ENCODE measurements at regions not wholly inside any gene's neighbourhood (a gene's known extent, or its start where the extent isn't known, plus 50 kb on each side); places are given as distances from the start of the nearest gene placed in this dataset.
"Not testable (repeated sequence)": the region's sequence is repeated elsewhere in the genome, so short reads cannot be mapped to it uniquely, and the experiment has no call there.

DNA sequence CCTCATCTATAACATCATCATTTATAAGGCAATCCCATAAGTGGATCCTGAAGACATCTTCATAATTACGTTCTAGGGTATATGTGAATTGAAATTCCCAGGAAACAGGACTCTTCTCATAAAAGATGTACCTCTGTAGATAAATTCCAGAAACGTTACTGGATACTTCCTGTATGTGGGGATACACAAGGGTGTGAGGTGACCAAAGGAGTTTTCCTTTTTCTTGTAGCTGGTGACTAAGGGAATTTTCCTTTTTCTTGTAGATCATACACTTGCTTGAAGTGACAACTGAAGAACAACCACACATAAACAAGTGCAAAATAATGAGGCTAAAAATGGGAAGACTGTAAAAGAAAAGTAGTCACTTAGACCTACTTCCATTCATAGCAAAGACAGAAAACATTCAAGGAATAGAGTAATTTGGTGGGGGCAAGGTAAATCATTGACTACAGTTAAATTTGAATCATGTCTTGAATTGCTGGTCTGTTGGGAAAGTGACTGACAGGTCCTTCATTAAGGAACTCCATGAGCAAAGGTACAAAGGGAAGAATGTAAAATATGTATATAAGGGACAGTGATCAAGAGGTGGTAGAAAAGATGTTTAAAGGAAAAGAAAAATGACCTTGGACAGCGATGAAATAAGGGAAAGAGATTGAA, 53.2 kb upstream of the UBE2E3 start:
- DNase-seq (ENCODE audit: low spot score) = no peak

DNA sequence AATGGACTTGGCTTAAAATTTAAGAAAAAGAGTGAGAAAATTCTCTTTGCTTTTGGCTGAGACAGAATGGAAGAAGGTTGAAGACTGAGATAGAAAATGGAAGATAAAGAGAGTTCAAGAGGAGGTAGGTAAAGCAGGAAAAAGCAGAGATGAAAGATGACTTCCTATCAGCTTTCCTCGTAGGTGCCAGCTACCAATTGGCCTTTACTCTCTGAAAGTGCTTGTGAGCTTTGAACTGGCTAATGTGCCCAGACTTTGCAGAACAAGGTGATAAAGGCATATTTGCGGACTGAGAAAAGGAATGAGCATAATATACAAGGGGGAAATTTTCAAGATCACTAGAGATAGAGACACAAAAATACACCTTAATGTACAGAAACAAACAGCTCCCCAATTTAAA, 54.7 kb upstream of the UBE2E3 start:
- DNase-seq (ENCODE audit: low spot score) = no peak

DNA sequence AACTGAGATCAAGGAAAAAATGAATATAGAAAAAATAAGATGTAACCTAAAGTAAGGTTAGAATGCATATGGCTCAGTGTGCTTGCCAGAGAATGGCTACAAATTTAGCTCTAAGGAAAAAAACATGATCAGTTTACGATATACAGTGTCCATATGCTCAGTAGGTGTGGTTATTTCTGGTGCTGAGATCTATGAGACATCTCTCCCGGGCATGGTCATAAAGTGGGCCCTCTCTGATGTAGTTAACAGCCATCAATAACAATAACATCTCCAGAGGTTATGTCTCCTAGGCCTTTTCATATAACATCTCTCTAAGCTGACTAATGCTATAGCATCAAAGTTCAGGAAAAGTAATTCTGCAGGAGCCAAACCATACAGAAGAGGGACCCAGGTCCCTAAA, 56.3 kb upstream of the UBE2E3 start:
- DNase-seq (ENCODE audit: low spot score) = no peak

DNA sequence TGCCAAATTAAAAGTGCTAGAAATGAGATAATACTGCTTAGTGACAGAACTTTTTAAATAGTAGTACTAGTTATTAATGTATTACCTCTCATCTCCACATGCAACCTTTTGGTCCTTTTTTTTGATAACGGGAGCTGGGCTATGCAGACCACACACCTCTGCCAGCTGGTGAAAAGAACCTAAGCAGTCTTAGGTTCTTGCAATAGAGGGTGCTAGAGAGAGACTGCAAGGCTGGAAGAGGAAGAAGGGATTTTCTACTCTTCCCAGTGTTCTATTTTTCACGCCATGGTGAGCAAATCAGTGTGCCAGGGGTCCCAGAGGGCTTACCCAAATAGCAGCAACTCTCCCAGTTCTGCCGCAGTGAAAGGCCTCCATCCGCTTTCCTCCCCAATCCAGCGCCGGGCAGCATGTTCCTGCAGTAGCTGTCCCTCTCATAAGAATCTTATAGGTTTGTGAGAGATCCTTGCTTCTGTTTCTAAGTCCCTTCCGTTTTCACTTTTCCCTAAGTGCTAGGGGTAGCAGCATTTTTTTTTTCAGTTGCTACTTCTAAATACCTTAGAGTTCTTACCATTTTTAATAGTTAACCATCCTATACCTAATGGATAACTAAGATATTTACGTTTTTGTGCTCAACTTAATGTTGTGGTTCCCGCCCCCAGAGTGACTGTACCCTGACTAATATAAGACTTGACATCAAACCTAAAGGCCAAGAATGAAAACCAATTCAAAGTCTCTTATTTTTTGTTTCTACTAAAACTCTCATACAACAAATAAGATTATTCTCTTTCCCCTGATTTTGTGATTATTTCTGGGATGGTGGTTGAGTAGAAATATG, 69.4 kb upstream of the UBE2E3 start:
- DNase-seq (ENCODE audit: low spot score) = no peak

DNA sequence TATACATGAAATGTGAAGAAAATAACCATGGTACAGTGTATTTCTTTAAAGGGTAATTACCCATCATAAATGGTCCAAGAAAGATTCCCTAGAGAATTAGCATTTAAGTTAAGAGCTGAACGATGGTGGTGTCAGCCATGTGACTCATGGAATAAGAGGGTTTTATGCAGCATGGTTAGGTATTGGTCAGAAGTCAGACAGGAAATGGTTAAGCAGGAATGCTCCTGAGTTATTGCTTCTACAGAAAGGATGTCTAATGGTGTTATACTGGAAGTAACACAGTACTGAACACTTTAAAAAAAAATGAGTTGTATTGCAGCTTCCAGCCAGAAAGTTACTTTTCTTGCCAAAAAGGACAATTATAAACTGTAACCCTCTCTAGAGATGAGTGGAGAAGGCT, 72.7 kb upstream of the UBE2E3 start:
- peak; percentile 13 for DNase-seq (ENCODE audit: low spot score)

DNA sequence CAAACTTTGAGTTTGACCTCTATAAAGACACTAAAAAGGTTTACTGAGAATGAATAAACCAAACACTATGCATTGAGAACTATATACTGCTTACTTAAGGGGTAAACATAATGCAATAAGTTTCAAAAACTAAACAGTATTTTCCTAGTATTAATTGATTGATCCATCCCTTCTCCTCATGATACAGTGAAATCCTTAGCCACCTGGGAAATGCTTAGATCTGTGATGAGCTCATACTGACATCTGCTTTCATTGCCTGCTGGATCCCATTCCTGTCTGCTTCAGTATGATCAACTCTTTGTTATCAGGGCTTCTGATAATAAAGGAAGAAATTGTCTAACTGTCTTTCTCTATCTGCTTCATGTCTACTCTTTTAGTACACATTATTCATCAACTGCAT, 74.9 kb upstream of the UBE2E3 start:
- DNase-seq (ENCODE audit: low spot score) = no peak

DNA sequence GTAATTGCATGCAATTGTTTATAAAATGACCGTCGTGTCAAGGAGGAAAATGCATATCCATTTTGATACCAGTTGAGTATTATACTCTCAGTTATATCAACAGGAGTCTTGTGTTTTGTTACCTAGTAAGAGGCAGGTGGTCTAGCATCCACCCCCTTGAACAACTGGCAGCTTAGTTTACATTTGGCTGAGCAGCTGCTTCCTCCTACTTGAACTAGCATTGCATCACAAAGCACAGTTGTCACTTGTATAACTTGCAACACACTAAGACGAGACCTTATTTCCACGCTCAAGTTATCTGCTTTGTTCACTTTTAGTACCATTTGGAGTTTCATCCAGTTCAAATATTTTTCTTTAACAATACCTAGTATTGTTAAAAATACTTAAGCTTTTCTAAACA, 75.4 kb upstream of the UBE2E3 start:
- DNase-seq (ENCODE audit: low spot score) = no peak

DNA sequence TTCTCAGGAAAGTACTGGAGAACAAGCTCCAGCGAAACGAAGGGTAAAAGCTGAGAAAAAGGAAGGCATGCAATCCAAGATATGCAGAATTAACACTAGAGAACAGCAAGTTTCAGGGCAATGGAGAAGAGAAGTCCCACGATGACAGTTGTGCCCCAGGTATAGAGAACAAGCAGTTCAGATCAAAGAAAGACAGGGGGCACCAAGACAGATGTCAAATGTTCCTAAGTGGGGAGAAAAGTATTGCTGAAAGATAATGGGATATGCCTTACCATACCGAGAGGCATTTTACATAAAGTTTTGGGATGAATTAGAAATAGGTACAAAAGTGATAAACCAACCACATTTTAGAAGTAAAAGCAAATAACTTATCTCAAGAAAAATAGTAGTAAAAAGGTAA, 79.1 kb upstream of the UBE2E3 start:
- no peak for DNase-seq (ENCODE audit: low spot score)

DNA sequence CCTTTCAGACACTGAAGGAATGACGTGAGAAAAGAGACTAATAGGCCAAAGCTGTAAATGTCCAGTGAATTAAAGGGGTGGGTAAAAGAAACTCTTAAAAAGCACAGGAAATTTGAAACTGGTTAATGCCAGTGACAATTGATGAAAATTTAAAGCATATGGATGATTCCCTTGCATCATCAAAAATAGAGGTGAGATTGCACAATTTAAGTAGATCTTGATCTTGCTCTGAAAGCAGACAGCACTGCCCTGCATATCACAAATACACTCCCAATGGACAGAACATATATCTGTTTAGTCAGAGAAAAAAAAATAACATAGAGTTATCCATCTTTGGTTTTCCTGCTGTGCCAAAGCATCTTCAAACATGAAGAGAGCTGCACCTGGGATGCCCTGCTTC, 86.7 kb upstream of the UBE2E3 start:
- DNase-seq (ENCODE audit: low spot score) = no peak

DNA sequence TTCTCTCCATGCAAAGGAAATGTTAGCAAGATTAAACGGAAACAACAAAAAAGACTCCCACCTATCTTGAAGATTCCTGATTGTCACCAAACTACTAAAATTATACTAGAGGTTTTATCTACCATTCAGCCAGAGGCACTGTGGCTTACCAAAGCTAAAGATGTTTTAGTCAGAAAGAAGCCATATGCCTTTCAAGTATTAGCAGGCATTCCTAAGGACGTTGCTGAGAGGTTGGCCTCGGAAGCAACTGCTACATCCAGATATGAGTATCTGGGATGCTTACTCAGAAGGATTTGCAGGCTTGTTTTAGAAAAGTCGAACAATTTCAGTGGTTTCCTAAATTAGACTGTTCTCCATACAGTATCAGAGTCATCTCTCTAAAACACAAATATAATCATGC, 88.3 kb upstream of the UBE2E3 start:
- no peak for DNase-seq (ENCODE audit: low spot score)

DNA sequence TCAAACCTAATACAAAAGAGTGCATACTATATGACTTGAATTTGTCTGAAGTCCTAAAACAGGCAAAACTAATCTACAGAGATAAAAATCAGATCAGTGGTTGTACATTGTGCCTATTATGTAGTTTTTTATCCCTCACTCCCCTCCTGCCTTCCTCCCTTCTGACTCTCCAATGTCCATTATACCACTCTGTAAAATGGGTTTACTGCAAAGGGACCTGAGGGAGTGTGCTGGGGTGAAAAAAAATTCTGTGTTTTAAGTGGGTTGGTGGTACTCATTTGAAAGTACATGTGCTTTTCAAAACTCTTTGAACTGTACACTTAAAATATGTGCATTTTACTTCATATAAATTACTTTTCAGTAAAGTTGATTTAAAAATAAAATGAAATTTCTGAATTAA, 89.0 kb upstream of the UBE2E3 start:
- no peak for DNase-seq (ENCODE audit: low spot score)

DNA sequence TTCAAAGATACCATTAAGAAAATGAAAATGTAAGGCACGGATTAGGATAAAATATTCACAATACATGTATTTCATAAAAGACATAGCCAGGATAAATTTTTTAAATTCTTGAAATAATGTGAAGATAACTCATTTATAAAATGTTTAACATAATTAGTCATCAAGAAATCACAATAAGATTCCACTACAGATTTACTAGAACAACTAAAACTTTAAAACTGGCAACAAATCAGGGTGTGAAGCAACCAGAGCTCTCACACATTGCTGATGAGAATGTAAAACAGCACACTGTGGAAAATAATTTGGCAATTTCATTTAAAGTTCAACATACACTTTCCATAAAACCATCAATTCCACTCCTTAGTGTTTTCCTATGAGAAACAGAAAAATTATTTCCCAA, 89.6 kb upstream of the UBE2E3 start:
- DNase-seq (ENCODE audit: low spot score) = no peak

DNA sequence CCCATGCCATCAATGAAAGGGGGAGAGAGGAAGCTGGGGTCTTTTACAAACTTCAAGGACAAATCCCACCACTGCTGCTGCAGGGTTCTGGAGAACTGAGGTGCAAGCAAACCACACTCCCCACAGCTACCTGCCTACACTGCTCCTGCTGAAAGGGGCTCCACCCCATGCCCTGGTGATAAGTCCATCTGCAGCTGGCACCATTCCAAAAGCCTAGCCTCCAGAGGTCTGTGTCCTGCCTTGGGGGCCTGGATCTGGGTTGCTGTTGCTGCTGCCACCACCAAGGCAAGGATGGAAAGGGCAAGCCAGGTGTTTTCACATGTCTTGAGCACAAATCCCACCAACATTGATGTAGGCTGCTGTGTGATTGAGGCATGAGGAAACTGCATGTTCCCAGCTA, 97.4 kb upstream of the UBE2E3 start:
- DNase-seq (ENCODE audit: low spot score) = no peak

DNA sequence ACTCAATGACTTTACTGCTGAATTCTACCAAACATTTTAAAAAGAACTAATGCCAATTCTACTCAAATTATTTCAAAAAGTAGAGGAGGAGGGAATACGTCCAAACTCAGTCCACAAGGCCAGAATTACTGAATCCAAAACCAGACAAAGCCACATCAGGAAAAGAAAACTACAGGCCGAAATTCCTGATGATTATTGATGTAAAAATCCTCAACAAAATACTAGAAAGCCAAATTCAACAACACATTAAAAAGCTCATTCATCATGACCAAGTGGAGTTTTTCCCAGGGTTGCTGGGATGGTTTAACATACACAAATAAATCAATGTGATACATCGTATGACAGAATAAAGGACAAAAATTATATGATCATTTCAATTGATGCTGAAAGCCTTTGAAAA, 103.9 kb upstream of the UBE2E3 start:
- no peak for DNase-seq (ENCODE audit: low spot score)

DNA sequence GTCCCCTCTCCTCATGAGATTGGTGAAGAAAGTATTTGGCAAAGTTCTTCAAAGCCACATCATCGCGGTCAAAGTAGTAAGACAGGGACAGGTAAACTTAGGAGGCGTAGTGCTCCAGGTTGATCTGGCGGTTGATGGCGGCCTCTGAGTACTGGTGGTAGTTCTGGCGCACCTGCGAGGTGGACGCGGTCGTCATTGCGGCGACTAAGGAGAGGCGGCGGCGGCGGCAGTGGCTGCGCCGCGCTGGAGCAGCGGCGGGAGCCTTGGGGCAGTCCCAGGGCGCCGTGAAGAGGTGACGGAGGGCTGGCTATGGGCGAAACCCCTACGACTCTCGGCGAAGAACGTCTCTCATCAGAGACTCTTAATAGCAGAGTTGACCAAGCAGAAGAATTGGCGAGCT, 107.2 kb upstream of the UBE2E3 start:
- no peak for DNase-seq (ENCODE audit: low spot score)

DNA sequence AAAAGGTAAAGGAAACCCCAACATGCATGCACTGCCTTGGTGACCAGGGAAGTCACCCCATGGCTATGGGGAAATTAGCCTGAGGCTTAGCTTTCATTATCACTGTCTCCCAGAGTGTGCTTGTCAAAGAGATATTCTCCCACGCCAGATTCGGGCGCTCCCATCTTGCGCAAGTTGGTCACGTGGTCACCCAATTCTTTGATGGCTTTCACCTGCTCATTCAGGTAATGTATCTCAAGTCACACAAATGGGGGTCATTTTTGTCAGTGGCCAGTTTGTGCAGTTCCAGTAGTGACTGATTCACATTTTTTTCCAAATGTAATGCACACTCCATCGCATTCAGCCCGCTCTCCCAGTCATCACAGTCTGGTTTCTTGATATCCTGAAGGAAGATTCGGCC, 107.6 kb upstream of the UBE2E3 start:
- DNase-seq (ENCODE audit: low spot score) = not testable (repeated sequence)

DNA sequence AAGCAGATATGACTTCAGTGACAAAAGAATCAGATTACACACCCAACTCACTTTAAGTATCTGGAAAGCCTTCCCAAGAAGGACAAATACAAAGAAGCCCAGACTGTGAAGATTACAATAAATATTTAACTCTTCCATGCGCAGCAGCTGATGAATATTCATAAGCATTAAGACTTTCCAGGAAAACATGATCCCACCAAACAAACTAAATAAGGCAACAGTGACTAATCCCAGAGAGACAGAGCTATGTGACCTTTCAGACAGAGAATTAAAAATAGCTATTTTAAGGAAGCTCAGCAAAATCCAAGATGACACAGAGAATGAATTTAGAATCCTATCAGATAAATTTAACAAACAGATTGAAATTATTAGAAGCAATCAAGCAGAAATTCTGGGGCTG, 108.2 kb upstream of the UBE2E3 start:
- DNase-seq (ENCODE audit: low spot score) = peak; percentile 8

DNA sequence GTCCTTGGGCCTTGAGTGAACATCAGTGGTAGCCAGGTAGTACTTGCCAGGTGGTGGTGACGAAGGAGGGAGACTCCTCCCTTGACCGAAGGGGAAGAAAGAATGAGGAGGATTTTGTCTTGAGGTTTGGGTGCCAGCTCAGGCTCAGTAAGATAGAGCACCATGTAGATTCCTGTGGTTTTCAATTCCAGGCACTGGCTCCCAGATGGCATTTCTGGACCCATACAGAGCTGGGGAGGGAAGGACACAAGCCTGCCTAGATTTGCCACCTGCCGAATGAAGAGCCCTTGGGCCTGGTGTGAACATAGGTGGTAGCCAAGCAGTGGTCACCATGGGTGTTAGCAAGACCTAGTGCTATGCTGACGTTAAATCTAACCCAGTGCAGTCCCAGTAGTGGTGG, 108.8 kb upstream of the UBE2E3 start:
- no peak for DNase-seq (ENCODE audit: low spot score)

DNA sequence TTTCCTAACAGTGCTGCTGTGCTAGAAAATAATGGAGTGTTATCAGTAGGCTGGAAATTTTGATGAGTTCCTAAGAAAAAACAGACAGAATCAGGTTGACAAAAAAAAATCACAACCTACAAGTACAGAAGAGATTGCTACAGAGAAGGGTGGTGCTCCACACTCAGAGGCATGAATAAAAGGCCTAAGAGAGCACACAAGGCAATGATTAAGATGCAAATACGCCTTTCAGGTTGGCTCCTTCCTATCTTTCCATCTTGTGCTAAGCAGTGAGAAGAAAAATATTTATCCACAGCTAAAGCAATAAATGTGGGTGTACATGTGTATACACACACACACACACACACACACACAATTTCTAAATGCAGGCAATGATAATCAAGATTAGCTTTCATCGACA, 130.6 kb upstream of the UBE2E3 start:
- DNase-seq (ENCODE audit: low spot score) = no peak

DNA sequence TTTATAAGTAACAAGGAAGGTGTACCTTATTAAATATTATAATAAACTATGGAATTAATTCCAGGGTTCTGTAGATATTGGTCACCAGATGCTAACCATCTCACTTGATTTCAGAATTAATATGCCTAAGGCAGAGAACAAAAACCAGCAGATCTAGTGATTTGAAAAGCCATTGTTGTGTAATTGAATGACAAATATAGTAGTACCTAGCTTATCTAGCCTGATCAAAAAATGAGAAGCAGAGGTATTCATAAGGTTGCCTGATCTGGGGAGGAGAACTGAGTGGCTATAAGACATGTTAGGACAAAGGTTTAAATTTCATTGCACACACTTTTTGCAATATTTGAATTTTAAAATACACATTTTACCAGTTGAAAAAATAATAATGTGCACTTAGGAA, 132.0 kb upstream of the UBE2E3 start:
- DNase-seq (ENCODE audit: low spot score) = no peak

DNA sequence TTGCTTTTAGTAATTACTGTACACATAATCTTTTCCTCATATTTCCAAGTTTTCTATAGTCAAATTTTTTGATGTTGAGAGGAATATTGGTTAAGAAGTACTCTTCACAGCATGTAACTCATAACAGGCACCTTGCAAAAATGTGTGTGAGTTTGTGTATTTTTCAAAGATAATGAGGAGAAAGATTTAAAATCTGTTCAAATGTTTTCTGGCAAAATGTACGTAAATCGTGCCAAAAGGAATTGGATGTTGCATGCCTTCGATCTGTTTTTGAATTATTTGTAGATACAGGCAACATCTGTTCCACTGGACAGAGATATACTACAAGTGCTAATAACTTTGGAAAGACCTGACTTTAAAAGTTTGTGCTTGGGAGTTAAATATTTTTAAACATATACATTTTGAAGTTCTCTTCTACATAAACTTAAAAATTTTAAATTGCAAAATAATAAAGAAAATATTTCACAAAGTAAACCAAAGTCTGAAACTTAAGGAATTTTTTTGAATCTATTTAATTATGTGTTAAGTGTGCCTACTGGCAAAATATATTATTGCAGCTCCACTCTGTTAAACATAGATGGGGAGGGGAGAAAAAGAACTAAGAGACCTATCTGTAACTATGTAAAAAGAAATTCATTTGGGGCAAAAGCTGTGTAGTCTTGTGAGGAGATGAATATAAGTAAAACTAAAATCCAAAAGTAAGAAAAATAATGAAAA, 133.5 kb upstream of the UBE2E3 start:
- no peak for DNase-seq (ENCODE audit: low spot score)

DNA sequence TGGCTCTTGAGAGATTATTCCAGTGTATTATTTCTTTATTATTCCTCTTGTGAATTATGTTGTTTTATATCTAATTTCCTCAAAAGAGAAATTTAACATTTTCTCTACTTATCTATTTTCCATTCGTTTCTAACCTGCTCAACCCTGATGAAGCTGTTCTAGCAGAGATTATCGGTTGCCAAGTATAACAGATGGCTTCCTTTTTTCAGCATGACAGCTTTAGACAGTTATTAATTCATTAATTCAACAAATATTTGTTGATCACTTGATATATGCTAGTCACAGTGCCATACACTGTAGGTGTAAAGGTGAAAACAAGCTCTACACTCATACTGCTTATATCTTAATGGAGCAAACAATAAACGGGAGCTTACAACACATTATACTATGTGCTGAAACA, 137.9 kb upstream of the UBE2E3 start:
- DNase-seq (ENCODE audit: low spot score) = no peak

DNA sequence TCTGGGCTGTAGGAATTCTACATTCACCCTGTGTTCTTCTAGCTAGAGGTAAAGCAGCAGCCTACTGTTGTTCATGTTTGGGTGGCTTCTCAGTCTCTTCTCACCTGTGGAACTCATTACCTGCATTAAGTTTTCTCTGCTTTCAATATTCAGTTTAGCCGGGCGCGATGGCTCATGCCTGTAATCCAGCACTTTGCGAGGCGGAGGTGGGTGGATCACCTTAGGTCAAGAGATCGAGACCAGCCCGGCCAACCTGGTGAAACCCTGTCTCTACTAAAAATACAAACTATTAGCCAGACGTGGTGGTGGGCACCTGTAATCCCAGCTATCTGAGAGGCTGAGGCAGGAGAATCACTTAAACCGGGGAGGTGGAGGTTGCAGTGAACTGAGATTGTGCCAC, 139.8 kb upstream of the UBE2E3 start:
- no peak for DNase-seq (ENCODE audit: low spot score)

Measured in AG08396 (cell line).